ENCODE measurements at regions not wholly inside any gene's neighbourhood (a gene's known extent, or its start where the extent isn't known, plus 50 kb on each side); places are given as distances from the start of the nearest gene placed in this dataset.
"Not testable (repeated sequence)": the region's sequence is repeated elsewhere in the genome, so short reads cannot be mapped to it uniquely, and the experiment has no call there.

DNA sequence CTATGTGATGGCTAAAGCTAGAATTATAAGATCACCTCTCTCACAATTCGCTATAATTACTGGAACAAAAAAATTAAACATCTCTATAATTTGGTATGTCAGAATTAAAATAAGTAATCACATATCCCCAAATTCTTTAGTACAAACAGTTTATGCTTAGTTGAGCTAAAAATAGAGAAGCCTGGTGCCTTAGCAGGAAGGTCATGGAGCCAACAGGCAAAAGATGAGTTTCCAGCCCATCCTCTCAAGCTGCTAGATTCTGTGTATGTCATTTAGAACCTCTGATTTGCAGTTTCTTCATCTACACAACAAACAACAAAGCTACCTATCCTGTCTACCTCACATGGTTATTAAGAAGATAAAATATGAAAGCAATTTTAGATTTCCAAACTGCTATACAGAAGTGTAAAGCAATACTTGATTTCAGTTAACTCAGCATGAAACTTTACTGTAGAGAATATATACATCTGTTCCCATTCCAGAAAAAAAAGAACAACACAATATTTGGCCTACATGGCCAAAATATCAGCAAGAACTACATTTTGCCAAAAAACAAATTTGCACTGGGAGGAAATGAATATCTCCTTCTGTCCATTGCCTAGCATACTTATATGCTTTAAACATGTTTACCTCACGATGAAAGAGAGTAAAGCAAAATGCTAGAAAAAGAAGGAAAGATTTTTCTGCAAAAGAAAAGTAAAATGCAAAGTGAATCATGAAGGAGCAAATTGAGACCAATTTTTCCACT, 294.0 kb upstream of the MIR17HG start:
- Histone ChIP-seq H3K27me3 (ENCODE audit: control insufficient read depth in 3 of 3, insufficient read depth in 3 of 3, low read length in 3 of 3) (no peaks in the 10 kb centered on the region), H3K36me3 (ENCODE audit: control insufficient read depth in 3 of 3, insufficient read depth in 2 of 3, low read depth in 1 of 3, low read length in 3 of 3) (no peaks in the 10 kb centered on the region), H3K4me1 (ENCODE audit: control insufficient read depth in 3 of 3, insufficient read depth in 2 of 3, low read depth in 1 of 3, low read length in 2 of 3) (no peaks in the 10 kb centered on the region), H3K9me3 (ENCODE audit: control insufficient read depth in 2 of 2, insufficient read depth in 1 of 2, low read depth in 1 of 2, low read length in 1 of 2) (peaks cover 0 to 3% of the 10 kb centered on the region in 2 donors), H3K4me3 (ENCODE audit: low read depth in 1 of 3, low read length in 3 of 3) (no peak overlapping the region), H3K27ac (ENCODE audit: low read depth in 1 of 3, low read length in 2 of 3) (no peak overlapping the region)
- no peak for DNase-seq
- WGBS, 3 donors, result 61 to 84% (median 72%) methylated on average over 2 of the region's 2 CpGs
- FAIRE-seq, result no peak

- WGBS, 3 donors, result 14 to 52% (median 18%) methylated on average over 1 of the region's 1 CpG
- no peak overlapping the region for H3K27ac ChIP-seq (ENCODE audit: low read depth in 1 of 3, low read length in 2 of 3)
Observed at GRCh38 chr13:91054902-91055301, 292.6 kb upstream of the MIR17HG start.

GRCh38 chr13:91056746-91057145, 290.7 kb upstream of the MIR17HG start:
- no peak for FAIRE-seq
- H3K9me3 ChIP-seq (ENCODE audit: control insufficient read depth in 2 of 2, insufficient read depth in 1 of 2, low read depth in 1 of 2, low read length in 1 of 2), result peaks cover 0 to 3% of the 10 kb centered on the region in 2 donors
- no peak for DNase-seq
- WGBS, 3 donors, result 50 to 67% (median 51%) methylated on average over 2 of the region's 2 CpGs
- H3K4me1 ChIP-seq (ENCODE audit: control insufficient read depth in 3 of 3, insufficient read depth in 2 of 3, low read depth in 1 of 3, low read length in 2 of 3), result no peaks in the 10 kb centered on the region
- no peak overlapping the region for H3K27ac ChIP-seq (ENCODE audit: low read depth in 1 of 3, low read length in 2 of 3)
- H3K4me3 ChIP-seq (ENCODE audit: low read depth in 1 of 3, low read length in 3 of 3), result no peak overlapping the region
- H3K36me3 ChIP-seq (ENCODE audit: control insufficient read depth in 3 of 3, insufficient read depth in 2 of 3, low read depth in 1 of 3, low read length in 3 of 3), result no peaks in the 10 kb centered on the region
- no peaks in the 10 kb centered on the region for H3K27me3 ChIP-seq (ENCODE audit: control insufficient read depth in 3 of 3, insufficient read depth in 3 of 3, low read length in 3 of 3)

More at GRCh38 chr13:91054902-91055301, 292.6 kb upstream of the MIR17HG start:
- H3K27me3 ChIP-seq (ENCODE audit: control insufficient read depth in 3 of 3, insufficient read depth in 3 of 3, low read length in 3 of 3), result no peaks in the 10 kb centered on the region
- DNase-seq (no peak), FAIRE-seq (no peak)
- no peak overlapping the region for H3K4me3 ChIP-seq (ENCODE audit: low read depth in 1 of 3, low read length in 3 of 3)
- H3K36me3 ChIP-seq (ENCODE audit: control insufficient read depth in 3 of 3, insufficient read depth in 2 of 3, low read depth in 1 of 3, low read length in 3 of 3), result no peaks in the 10 kb centered on the region
- no peaks in the 10 kb centered on the region for H3K4me1 ChIP-seq (ENCODE audit: control insufficient read depth in 3 of 3, insufficient read depth in 2 of 3, low read depth in 1 of 3, low read length in 2 of 3)
- H3K9me3 ChIP-seq (ENCODE audit: control insufficient read depth in 2 of 2, insufficient read depth in 1 of 2, low read depth in 1 of 2, low read length in 1 of 2), result peaks cover 0 to 3% of the 10 kb centered on the region in 2 donors

- H3K4me3 ChIP-seq (ENCODE audit: low read depth in 1 of 3, low read length in 3 of 3); H3K27ac ChIP-seq (ENCODE audit: low read depth in 1 of 3, low read length in 2 of 3); FAIRE-seq; H3K27me3 ChIP-seq (ENCODE audit: control insufficient read depth in 3 of 3, insufficient read depth in 3 of 3, low read length in 3 of 3); DNase-seq; H3K4me1 ChIP-seq (ENCODE audit: control insufficient read depth in 3 of 3, insufficient read depth in 2 of 3, low read depth in 1 of 3, low read length in 2 of 3); H3K9me3 ChIP-seq (ENCODE audit: control insufficient read depth in 2 of 2, insufficient read depth in 1 of 2, low read depth in 1 of 2, low read length in 1 of 2); H3K36me3 ChIP-seq (ENCODE audit: control insufficient read depth in 3 of 3, insufficient read depth in 2 of 3, low read depth in 1 of 3, low read length in 3 of 3): not testable (repeated sequence)
- 82 to 93% (median 85%) methylated on average over 2 of the region's 2 CpGs for WGBS, 3 donors
Observed at GRCh38 chr13:91057507-91057906, 290.0 kb upstream of the MIR17HG start.

- Histone ChIP-seq H3K27ac (ENCODE audit: low read depth in 1 of 3, low read length in 2 of 3) (no peak overlapping the region), H3K36me3 (ENCODE audit: control insufficient read depth in 3 of 3, insufficient read depth in 2 of 3, low read depth in 1 of 3, low read length in 3 of 3) (no peaks in the 10 kb centered on the region), H3K27me3 (ENCODE audit: control insufficient read depth in 3 of 3, insufficient read depth in 3 of 3, low read length in 3 of 3) (no peaks in the 10 kb centered on the region), H3K4me1 (ENCODE audit: control insufficient read depth in 3 of 3, insufficient read depth in 2 of 3, low read depth in 1 of 3, low read length in 2 of 3) (no peaks in the 10 kb centered on the region), H3K4me3 (ENCODE audit: low read depth in 1 of 3, low read length in 3 of 3) (no peak overlapping the region), H3K9me3 (ENCODE audit: control insufficient read depth in 2 of 2, insufficient read depth in 1 of 2, low read depth in 1 of 2, low read length in 1 of 2) (peaks cover 0 to 3% of the 10 kb centered on the region in 2 donors)
- peak in 1 of 2 donors; percentile 5 for DNase-seq
- 82 to 85% (median 85%) methylated on average over 2 of the region's 2 CpGs for whole genome bisulfite sequencing, 3 donors
- FAIRE-seq, result no peak
Observed at GRCh38 chr13:91058066-91058465, 289.4 kb upstream of the MIR17HG start.

GRCh38 chr13:91058919-91059318, 288.6 kb upstream of the MIR17HG start:
- peaks cover 0 to 3% of the 10 kb centered on the region in 2 donors for H3K9me3 ChIP-seq (ENCODE audit: control insufficient read depth in 2 of 2, insufficient read depth in 1 of 2, low read depth in 1 of 2, low read length in 1 of 2)
- DNase-seq (no peak), FAIRE-seq (no peak)
- H3K4me1 ChIP-seq (ENCODE audit: control insufficient read depth in 3 of 3, insufficient read depth in 2 of 3, low read depth in 1 of 3, low read length in 2 of 3), result no peaks in the 10 kb centered on the region
- no peaks in the 10 kb centered on the region for H3K27me3 ChIP-seq (ENCODE audit: control insufficient read depth in 3 of 3, insufficient read depth in 3 of 3, low read length in 3 of 3)
- H3K36me3 ChIP-seq (ENCODE audit: control insufficient read depth in 3 of 3, insufficient read depth in 2 of 3, low read depth in 1 of 3, low read length in 3 of 3), result no peaks in the 10 kb centered on the region
- no peak overlapping the region for H3K4me3 ChIP-seq (ENCODE audit: low read depth in 1 of 3, low read length in 3 of 3)
- H3K27ac ChIP-seq (ENCODE audit: low read depth in 1 of 3, low read length in 2 of 3), result no peak overlapping the region

- H3K9me3 ChIP-seq (ENCODE audit: control insufficient read depth in 2 of 2, insufficient read depth in 1 of 2, low read depth in 1 of 2, low read length in 1 of 2), result no peaks in the 10 kb centered on the region
- DNase-seq (no peak), FAIRE-seq (no peak)
- WGBS, 3 donors, result 63 to 65% (median 63%) methylated on average over 4 of the region's 4 CpGs
- H3K27me3 ChIP-seq (ENCODE audit: control insufficient read depth in 3 of 3, insufficient read depth in 3 of 3, low read length in 3 of 3), result peaks cover 0 to 3% (median 0%) of the 10 kb centered on the region in 3 donors
- no peak overlapping the region for H3K27ac ChIP-seq (ENCODE audit: low read depth in 1 of 3, low read length in 2 of 3)
- H3K36me3 ChIP-seq (ENCODE audit: control insufficient read depth in 3 of 3, insufficient read depth in 2 of 3, low read depth in 1 of 3, low read length in 3 of 3), result no peaks in the 10 kb centered on the region
- no peaks in the 10 kb centered on the region for H3K4me1 ChIP-seq (ENCODE audit: control insufficient read depth in 3 of 3, insufficient read depth in 2 of 3, low read depth in 1 of 3, low read length in 2 of 3)
- no peak overlapping the region for H3K4me3 ChIP-seq (ENCODE audit: low read depth in 1 of 3, low read length in 3 of 3)
Observed at GRCh38 chr13:91066745-91067144, 280.7 kb upstream of the MIR17HG start.

DNA sequence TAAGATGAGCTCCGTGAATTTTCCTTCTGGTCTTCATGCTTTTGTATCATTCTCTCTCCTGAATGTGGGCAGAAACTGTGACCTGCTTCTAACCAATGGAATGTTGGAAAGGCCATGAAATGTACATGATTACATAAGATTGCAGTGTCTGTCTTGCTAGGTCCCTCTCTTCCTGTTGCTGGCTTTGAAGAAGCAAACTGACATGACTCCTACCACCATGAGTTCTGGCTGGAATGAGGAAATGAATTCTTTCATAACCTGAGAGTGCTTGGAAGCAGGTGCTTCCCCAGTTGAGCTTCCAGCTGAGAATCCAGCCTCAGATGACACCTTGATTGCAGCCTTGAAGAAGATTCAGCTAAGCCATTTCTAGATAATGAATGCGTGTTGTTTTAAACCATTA, 275.0 kb upstream of the MIR17HG start:
- H3K9me3 ChIP-seq (ENCODE audit: control insufficient read depth in 2 of 2, insufficient read depth in 1 of 2, low read depth in 1 of 2, low read length in 1 of 2), result no peaks in the 10 kb centered on the region
- H3K4me3 ChIP-seq (ENCODE audit: low read depth in 1 of 3, low read length in 3 of 3), result no peak overlapping the region
- no peaks in the 10 kb centered on the region for H3K4me1 ChIP-seq (ENCODE audit: control insufficient read depth in 3 of 3, insufficient read depth in 2 of 3, low read depth in 1 of 3, low read length in 2 of 3)
- H3K27me3 ChIP-seq (ENCODE audit: control insufficient read depth in 3 of 3, insufficient read depth in 3 of 3, low read length in 3 of 3), result peaks cover 0 to 3% (median 0%) of the 10 kb centered on the region in 3 donors
- FAIRE-seq (no peak), DNase-seq (no peak)
- WGBS, 3 donors, result 87 to 97% (median 91%) methylated on average over 2 of the region's 2 CpGs
- H3K27ac ChIP-seq (ENCODE audit: low read depth in 1 of 3, low read length in 2 of 3), result no peak overlapping the region
- H3K36me3 ChIP-seq (ENCODE audit: control insufficient read depth in 3 of 3, insufficient read depth in 2 of 3, low read depth in 1 of 3, low read length in 3 of 3), result no peaks in the 10 kb centered on the region

- no peak overlapping the region for H3K27ac ChIP-seq (ENCODE audit: low read depth in 1 of 3, low read length in 2 of 3)
- no peaks in the 10 kb centered on the region for H3K4me1 ChIP-seq (ENCODE audit: control insufficient read depth in 3 of 3, insufficient read depth in 2 of 3, low read depth in 1 of 3, low read length in 2 of 3)
- FAIRE-seq (no peak), DNase-seq (no peak)
- H3K9me3 ChIP-seq (ENCODE audit: control insufficient read depth in 2 of 2, insufficient read depth in 1 of 2, low read depth in 1 of 2, low read length in 1 of 2), result no peaks in the 10 kb centered on the region
- no peaks in the 10 kb centered on the region for H3K36me3 ChIP-seq (ENCODE audit: control insufficient read depth in 3 of 3, insufficient read depth in 2 of 3, low read depth in 1 of 3, low read length in 3 of 3)
- no peaks in the 10 kb centered on the region for H3K27me3 ChIP-seq (ENCODE audit: control insufficient read depth in 3 of 3, insufficient read depth in 3 of 3, low read length in 3 of 3)
- H3K4me3 ChIP-seq (ENCODE audit: low read depth in 1 of 3, low read length in 3 of 3), result no peak overlapping the region
- 73 to 85% (median 85%) methylated on average over 2 of the region's 2 CpGs for WGBS, 3 donors
Observed at GRCh38 chr13:91074091-91074490, 273.4 kb upstream of the MIR17HG start.

Data from small intestine (tissue), 7 donors.